ENCODE measurements at regions not wholly inside any gene's neighbourhood (a gene's known extent, or its start where the extent isn't known, plus 50 kb on each side); places are given as distances from the start of the nearest gene placed in this dataset.
A peak's percentile ranks its signal among the peaks of the same experiment; 100 is the strongest.

DNA sequence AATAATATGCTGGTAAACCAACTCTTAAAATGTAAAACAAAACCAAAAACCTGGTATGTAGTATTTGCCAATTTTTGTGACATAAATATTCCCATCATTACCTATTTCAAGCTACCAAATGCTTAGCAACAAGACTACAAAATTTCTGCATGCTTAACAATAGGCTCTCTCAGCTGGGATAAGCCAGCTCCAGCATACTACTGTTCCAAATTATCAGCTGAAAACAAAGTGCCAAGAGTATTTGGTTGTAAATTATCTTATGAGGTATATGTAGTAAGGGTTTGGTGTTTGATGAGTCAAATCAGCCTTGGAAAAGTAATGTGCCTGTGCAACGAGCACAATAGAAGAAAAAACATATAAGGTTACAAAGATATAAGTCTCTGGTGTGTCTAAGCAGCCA lies 263.2 kb downstream of the HGF start:
- no peaks in the 10 kb centered on the region for H3K36me3 ChIP-seq (ENCODE audit: low read depth)
- no peak for TF ChIP-seq EZH2phosphoT487 (IDR thresholded peaks at IDR 0.05; ENCODE audit: insufficient read depth, low read depth)
- no peak for TF ChIP-seq EZH2 (IDR thresholded peaks at IDR 0.05; ENCODE audit: insufficient read depth, poor library complexity, severe bottlenecking)
- no peaks in the 10 kb centered on the region for H3K9me3 ChIP-seq (ENCODE audit: low read depth)
- no peaks in the 10 kb centered on the region for H3K4me1 ChIP-seq (ENCODE audit: insufficient read depth)
- H3K27ac ChIP-seq: no peak overlapping the region
- DNase-seq: no peak
- in situ Hi-C loops (cut with MboI): loop anchor here (10.0 to 25.0 kb wide), 3 partner anchors 206 to 518 kb away; no protein-coding TSS in a partner anchor
- WGBS, 2 experiments (ENCODE audit: low coverage in 1 of 2, low lambda C conversion rate in 2 of 2, missing lambda C conversion rate in 2 of 2): 7 to 18% methylated on average over 1 of the region's 1 CpG
- H3K4me3 ChIP-seq: no peak overlapping the region
- H3K9ac ChIP-seq: no peak overlapping the region
- no peaks in the 10 kb centered on the region for H3K79me2 ChIP-seq (ENCODE audit: insufficient read depth)
- H3K27me3 ChIP-seq (replicated peaks; ENCODE audit: insufficient read depth): no peaks in the 10 kb centered on the region
- no peak overlapping the region for H3K4me2 ChIP-seq (ENCODE audit: unreplicated experiment)
- no peaks in the 10 kb centered on the region for H4K20me1 ChIP-seq (ENCODE audit: insufficient read depth)
- no peaks in the 10 kb centered on the region for H3F3A ChIP-seq (ENCODE audit: insufficient read depth)
- H3K9me2 ChIP-seq (ENCODE audit: insufficient read depth): no peaks in the 10 kb centered on the region
- H2AFZ ChIP-seq: peak overlapping the region; percentile 43; the same call in 1 of the 2 replicates

DNA sequence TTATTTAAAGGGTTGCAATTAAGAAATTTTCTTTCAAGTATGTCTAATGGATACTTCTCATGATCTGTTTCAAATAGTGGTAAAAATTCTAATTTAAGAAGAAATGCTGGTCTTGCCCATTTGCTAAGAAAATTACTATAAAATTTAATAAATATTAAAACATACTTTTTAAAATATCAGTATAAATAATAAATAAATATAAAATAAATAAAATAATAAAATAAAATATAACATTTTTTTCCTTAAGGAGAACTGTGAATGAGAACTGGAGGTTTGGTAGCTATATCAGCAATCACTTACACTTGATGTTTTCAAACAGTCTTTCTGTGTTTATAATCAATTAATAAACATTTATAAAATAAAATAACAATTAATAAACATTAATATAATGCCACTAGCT lies 266.1 kb downstream of the HGF start:
- Histone ChIP-seq H3K79me2 (ENCODE audit: insufficient read depth) (no peaks in the 10 kb centered on the region), H3K27ac (no peak overlapping the region), H3K36me3 (ENCODE audit: low read depth) (no peaks in the 10 kb centered on the region), H3K4me2 (ENCODE audit: unreplicated experiment) (no peak overlapping the region), H3K9me3 (ENCODE audit: low read depth) (no peaks in the 10 kb centered on the region), H4K20me1 (ENCODE audit: insufficient read depth) (no peaks in the 10 kb centered on the region), H3K9me2 (ENCODE audit: insufficient read depth) (no peaks in the 10 kb centered on the region), H3K9ac (no peak overlapping the region), H3K4me1 (ENCODE audit: insufficient read depth) (peaks cover 6% of the 10 kb centered on the region), H3K27me3 (replicated peaks; ENCODE audit: insufficient read depth) (no peaks in the 10 kb centered on the region), H2AFZ (no peak overlapping the region), H3K4me3 (no peak overlapping the region), H3F3A (ENCODE audit: insufficient read depth) (no peaks in the 10 kb centered on the region)
- TF ChIP-seq EZH2 (IDR thresholded peaks at IDR 0.05; ENCODE audit: insufficient read depth, poor library complexity, severe bottlenecking) (no peak), EZH2phosphoT487 (IDR thresholded peaks at IDR 0.05; ENCODE audit: insufficient read depth, low read depth) (no peak)
- no peak for DNase-seq
- in situ Hi-C loops (cut with MboI): loop anchor here (10.0 to 25.0 kb wide), 3 partner anchors 209 to 521 kb away; no protein-coding TSS in a partner anchor

DNA sequence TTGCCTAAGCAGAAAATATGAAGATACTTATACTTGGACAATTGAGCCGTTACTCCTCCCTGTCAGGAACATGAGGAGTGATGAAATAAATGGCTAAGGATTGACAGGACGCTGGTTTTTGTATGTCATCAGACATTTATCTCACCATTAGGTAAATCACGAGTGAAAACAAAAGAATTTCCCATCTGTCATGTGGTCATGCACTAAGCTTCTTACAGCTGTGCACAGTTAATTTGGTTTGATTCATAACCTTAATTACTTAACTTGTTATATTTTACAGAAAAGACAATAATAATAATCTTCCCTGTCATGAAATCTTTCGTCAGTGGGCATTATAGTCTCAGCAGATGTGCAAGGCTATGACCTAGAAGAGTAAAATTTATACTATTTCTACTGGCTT lies 266.5 kb downstream of the HGF start:
- H3K9ac ChIP-seq: no peak overlapping the region
- no peaks in the 10 kb centered on the region for H3K9me2 ChIP-seq (ENCODE audit: insufficient read depth)
- no peaks in the 10 kb centered on the region for H3F3A ChIP-seq (ENCODE audit: insufficient read depth)
- no peak overlapping the region for H3K27ac ChIP-seq
- H2AFZ ChIP-seq: no peak overlapping the region
- no peaks in the 10 kb centered on the region for H3K36me3 ChIP-seq (ENCODE audit: low read depth)
- in situ Hi-C loops (cut with MboI): loop anchor here (10.0 to 25.0 kb wide), 3 partner anchors 209 to 521 kb away; no protein-coding TSS in a partner anchor
- no peaks in the 10 kb centered on the region for H3K9me3 ChIP-seq (ENCODE audit: low read depth)
- H3K27me3 ChIP-seq (replicated peaks; ENCODE audit: insufficient read depth): no peaks in the 10 kb centered on the region
- H4K20me1 ChIP-seq (ENCODE audit: insufficient read depth): no peaks in the 10 kb centered on the region
- H3K4me1 ChIP-seq (ENCODE audit: insufficient read depth): peaks cover 6% of the 10 kb centered on the region
- DNase-seq: no peak
- no peak for TF ChIP-seq EZH2 (IDR thresholded peaks at IDR 0.05; ENCODE audit: insufficient read depth, poor library complexity, severe bottlenecking)
- TF ChIP-seq EZH2phosphoT487 (IDR thresholded peaks at IDR 0.05; ENCODE audit: insufficient read depth, low read depth): no peak
- H3K4me2 ChIP-seq (ENCODE audit: unreplicated experiment): no peak overlapping the region
- no peak overlapping the region for H3K4me3 ChIP-seq
- 60 to 74% methylated on average over 4 of the region's 4 CpGs for WGBS, 2 experiments (ENCODE audit: low coverage in 1 of 2, low lambda C conversion rate in 2 of 2, missing lambda C conversion rate in 2 of 2)
- H3K79me2 ChIP-seq (ENCODE audit: insufficient read depth): no peaks in the 10 kb centered on the region

DNA sequence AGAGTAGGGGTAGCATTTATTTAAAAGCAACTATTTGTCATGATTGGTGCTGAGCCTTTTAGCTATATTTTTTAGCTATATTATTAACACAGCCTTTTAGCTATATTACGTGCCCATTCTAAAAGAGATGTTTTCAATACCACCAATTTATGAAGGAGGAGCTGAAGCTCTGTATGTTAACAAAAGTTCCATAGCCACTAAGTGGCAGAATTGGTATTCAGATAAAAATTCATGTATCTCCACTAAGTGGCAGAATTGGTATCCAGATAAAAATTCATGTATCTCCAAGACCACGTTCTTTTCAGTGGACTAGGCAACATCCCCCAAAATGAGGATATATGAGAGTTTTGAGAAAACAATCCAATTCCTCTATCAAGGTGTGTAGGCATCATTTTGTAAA lies 268.6 kb downstream of the HGF start:
- Histone ChIP-seq H3K9me3 (ENCODE audit: low read depth) (no peaks in the 10 kb centered on the region), H3K79me2 (ENCODE audit: insufficient read depth) (no peaks in the 10 kb centered on the region), H3K9me2 (ENCODE audit: insufficient read depth) (no peaks in the 10 kb centered on the region), H3K27ac (no peak overlapping the region), H2AFZ (no peak overlapping the region), H3F3A (ENCODE audit: insufficient read depth) (no peaks in the 10 kb centered on the region), H3K4me1 (ENCODE audit: insufficient read depth) (peaks cover 6% of the 10 kb centered on the region), H3K27me3 (replicated peaks; ENCODE audit: insufficient read depth) (no peaks in the 10 kb centered on the region), H3K4me3 (no peak overlapping the region), H3K4me2 (ENCODE audit: unreplicated experiment) (no peak overlapping the region), H4K20me1 (ENCODE audit: insufficient read depth) (no peaks in the 10 kb centered on the region), H3K9ac (no peak overlapping the region), H3K36me3 (ENCODE audit: low read depth) (no peaks in the 10 kb centered on the region)
- in situ Hi-C loops (cut with MboI): loop anchor here (10.0 to 25.0 kb wide), 3 partner anchors 211 to 524 kb away; no protein-coding TSS in a partner anchor
- DNase-seq: peak; percentile 53
- 52 to 53% methylated on average over 2 of the region's 2 CpGs for WGBS, 2 experiments (ENCODE audit: low coverage in 1 of 2, low lambda C conversion rate in 2 of 2, missing lambda C conversion rate in 2 of 2)
- no peak for TF ChIP-seq EZH2phosphoT487 (IDR thresholded peaks at IDR 0.05; ENCODE audit: insufficient read depth, low read depth)
- no peak for TF ChIP-seq EZH2 (IDR thresholded peaks at IDR 0.05; ENCODE audit: insufficient read depth, poor library complexity, severe bottlenecking)

DNA sequence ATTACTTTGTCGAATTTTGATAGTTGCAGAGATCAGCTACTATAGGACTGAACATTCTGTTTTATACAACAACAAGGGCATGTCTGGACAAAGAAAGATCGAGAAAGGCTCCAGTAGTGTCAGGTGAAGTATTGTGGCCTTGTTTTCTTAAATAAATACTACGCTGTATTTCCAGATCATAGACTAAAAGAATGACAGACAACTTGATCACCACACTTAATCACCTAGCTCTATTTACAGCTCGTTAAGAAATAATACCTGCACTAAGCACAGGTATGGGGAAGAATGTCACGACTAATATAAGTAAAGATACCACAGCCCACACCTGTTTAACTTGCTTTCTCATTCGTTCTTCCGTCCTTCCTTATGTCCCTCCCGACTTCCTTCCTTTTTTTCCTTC lies 269.2 kb downstream of the HGF start:
- Histone ChIP-seq H3F3A (ENCODE audit: insufficient read depth) (no peaks in the 10 kb centered on the region), H3K9me2 (ENCODE audit: insufficient read depth) (no peaks in the 10 kb centered on the region), H3K4me2 (ENCODE audit: unreplicated experiment) (no peak overlapping the region), H2AFZ (no peak overlapping the region), H3K27ac (no peak overlapping the region), H3K9ac (no peak overlapping the region), H3K4me1 (ENCODE audit: insufficient read depth) (peaks cover 6% of the 10 kb centered on the region), H3K4me3 (no peak overlapping the region), H3K27me3 (replicated peaks; ENCODE audit: insufficient read depth) (no peaks in the 10 kb centered on the region), H3K36me3 (ENCODE audit: low read depth) (no peaks in the 10 kb centered on the region), H3K9me3 (ENCODE audit: low read depth) (no peaks in the 10 kb centered on the region), H3K79me2 (ENCODE audit: insufficient read depth) (no peaks in the 10 kb centered on the region), H4K20me1 (ENCODE audit: insufficient read depth) (no peaks in the 10 kb centered on the region)
- 86 to 90% methylated on average over 8 of the region's 8 CpGs for WGBS, 2 experiments (ENCODE audit: low coverage in 1 of 2, low lambda C conversion rate in 2 of 2, missing lambda C conversion rate in 2 of 2)
- DNase-seq: no peak
- no peak for TF ChIP-seq EZH2 (IDR thresholded peaks at IDR 0.05; ENCODE audit: insufficient read depth, poor library complexity, severe bottlenecking)
- no peak for TF ChIP-seq EZH2phosphoT487 (IDR thresholded peaks at IDR 0.05; ENCODE audit: insufficient read depth, low read depth)
- in situ Hi-C loops (cut with MboI): loop anchor here (10.0 to 25.0 kb wide), 3 partner anchors 212 to 524 kb away; no protein-coding TSS in a partner anchor
